GM23338 (cell line): ENCODE measurements at regions not wholly inside any gene's neighbourhood (a gene's known extent, or its start where the extent isn't known, plus 50 kb on each side); places are given as distances from the start of the nearest gene placed in this dataset.
A peak's percentile ranks its signal among the peaks of the same experiment; 100 is the strongest.

Experiments used
- ATAC-seq: fragments of 200-7000 bp; cut with Tn5 transposase; 3 replicates; pipeline ENCODE4 v1.9.1; 2020
- DNase-seq: peaks from one replicate; pipeline ENCODE4 v3.0.0-alpha.2; 2015; ENCODE audit warnings: low spot score
- H2AFZ ChIP-seq: fragments of 200-600 bp; sonication (generic); 2 replicates; pipeline ENCODE4 v1.8.0; 2016; ENCODE audit warnings: antibody characterized with exemption, mild to moderate bottlenecking, moderate library complexity
- H3F3A ChIP-seq: fragments of 200-600 bp; sonication (generic); replicated peaks from 2 replicates; pipeline ENCODE4 v1.8.0; 2017; ENCODE audit warnings: antibody characterized with exemption, mixed run types, low read depth
- H3K27ac ChIP-seq: fragments of 200-600 bp; sonication (generic); 2 replicates; pipeline ENCODE4 v1.6.1; 2016; ENCODE audit warnings: low read depth
- H3K27me3 ChIP-seq: fragments of 200-600 bp; sonication (generic); 2 replicates; pipeline ENCODE4 v1.8.0; 2016; ENCODE audit warnings: mild to moderate bottlenecking, mixed run types, moderate library complexity; ENCODE audit not compliant: insufficient read depth
- H3K36me3 ChIP-seq: fragments of 200-600 bp; sonication (generic); 2 replicates; pipeline ENCODE4 v1.8.0; 2016; ENCODE audit warnings: mild to moderate bottlenecking; ENCODE audit not compliant: insufficient read depth
- H3K4me1 ChIP-seq: fragments of 200-600 bp; sonication (generic); 2 replicates; pipeline ENCODE4 v1.8.0; 2016; ENCODE audit warnings: mild to moderate bottlenecking, moderate library complexity; ENCODE audit not compliant: insufficient read depth
- H3K4me2 ChIP-seq: fragments of 200-600 bp; sonication (generic); 2 replicates; pipeline ENCODE4 v1.7.1; 2017; ENCODE audit warnings: mixed run types
- H3K4me3 ChIP-seq: fragments of 200-600 bp; sonication (generic); 2 replicates; pipeline ENCODE4 v1.6.1; 2016; ENCODE audit warnings: mixed run types
- H3K79me2 ChIP-seq: fragments of 200-600 bp; sonication (generic); replicated peaks from 2 replicates; pipeline ENCODE4 v1.8.0; 2017; ENCODE audit warnings: mild to moderate bottlenecking; ENCODE audit not compliant: insufficient read depth
- H3K9me2 ChIP-seq: fragments of 200-600 bp; sonication (generic); 2 replicates; pipeline ENCODE4 v1.8.0; 2017; ENCODE audit not compliant: insufficient read depth
- H4K20me1 ChIP-seq: fragments of 200-600 bp; sonication (generic); replicated peaks from 2 replicates; pipeline ENCODE4 v1.8.0; 2017; ENCODE audit warnings: mild to moderate bottlenecking; ENCODE audit not compliant: insufficient read depth
- H3K27ac Mint-ChIP-seq: 2 replicates; pipeline ENCODE4 v1.8.0; 2020; ENCODE audit warnings: inconsistent platforms, mild to moderate bottlenecking, moderate library complexity, mixed read lengths
- H3K27me3 Mint-ChIP-seq: 3 replicates; pipeline ENCODE4 v1.8.0; 2022; ENCODE audit warnings: low read depth, mild to moderate bottlenecking, moderate library complexity, mixed read lengths, inconsistent platforms; ENCODE audit not compliant: insufficient read depth, poor library complexity
- H3K36me3 Mint-ChIP-seq: 3 replicates; pipeline ENCODE4 v1.8.0; 2021; ENCODE audit warnings: low read depth, mild to moderate bottlenecking, inconsistent platforms, moderate library complexity, mixed read lengths
- H3K4me1 Mint-ChIP-seq: 3 replicates; pipeline ENCODE4 v1.8.0; 2020; ENCODE audit warnings: mild to moderate bottlenecking, inconsistent platforms, mixed read lengths
- H3K4me3 Mint-ChIP-seq: 3 replicates; pipeline ENCODE4 v1.8.0; 2021; ENCODE audit warnings: moderate library complexity, mild to moderate bottlenecking, inconsistent platforms, mixed read lengths
- H3K9me3 Mint-ChIP-seq: 3 replicates; pipeline ENCODE4 v1.8.0; 2020; ENCODE audit warnings: moderate library complexity, mild to moderate bottlenecking, inconsistent platforms, mixed read lengths
- ETS1 ChIP-seq: IDR thresholded peaks from 2 replicates; pipeline ENCODE4 v1.6.1; 2016; ENCODE audit warnings: antibody characterized with exemption
- EZH2 ChIP-seq: fragments of 200-600 bp; sonication (generic); IDR thresholded peaks from one replicate; pipeline ENCODE4 v1.8.0; 2017; ENCODE audit warnings: antibody characterized with exemption, mild to moderate bottlenecking, low read depth; ENCODE audit not compliant: unreplicated experiment
- EZH2phosphoT487 ChIP-seq: fragments of 200-600 bp; sonication (generic); IDR thresholded peaks from one replicate; pipeline ENCODE4 v1.8.1; 2018; ENCODE audit warnings: antibody characterized with exemption; ENCODE audit not compliant: unreplicated experiment
- JUNB ChIP-seq: IDR thresholded peaks from one replicate; pipeline ENCODE4 v1.6.1; 2016; ENCODE audit warnings: antibody characterized with exemption; ENCODE audit not compliant: unreplicated experiment
- NANOG ChIP-seq: IDR thresholded peaks from 2 replicates; pipeline ENCODE4 v1.6.1; 2016; ENCODE audit warnings: antibody characterized with exemption, borderline replicate concordance
- POLR2AphosphoS5 ChIP-seq: IDR thresholded peaks from 2 replicates; pipeline ENCODE4 v1.6.1; 2016; ENCODE audit warnings: antibody characterized with exemption, low read depth
- STAT1 ChIP-seq: IDR thresholded peaks from one replicate; pipeline ENCODE4 v1.6.1; 2016; ENCODE audit warnings: antibody characterized with exemption; ENCODE audit not compliant: unreplicated experiment
- ZNF114 ChIP-seq: fragments of 250-450 bp; sonication (Bioruptor Pico); IDR thresholded peaks from 2 replicates; pipeline ENCODE4 v1.5.0; 2020; ENCODE audit warnings: mild to moderate bottlenecking, moderate library complexity
- ZNF331 ChIP-seq: fragments of 250-450 bp; sonication (Bioruptor Pico); IDR thresholded peaks from 2 replicates; pipeline ENCODE4 v1.5.0; 2020; ENCODE audit warnings: low read depth, mild to moderate bottlenecking, moderate library complexity
- TF ChIP-seq, protein P1 (sequence below), 2 experiments: fragments of 200-600 bp in 1 of 2; sonication (generic) in 1 of 2; conservative IDR thresholded peaks; 2 replicates each; pipeline versions ENCODE4 v1.5.1 to v1.6.1; 2016 to 2017; ENCODE audit warnings: antibody characterized with exemption in 2 of 2, low read depth in 2 of 2, mild to moderate bottlenecking in 2 of 2, moderate library complexity in 1 of 2
- TF ChIP-seq, protein P2 (sequence below): fragments of 250-450 bp; sonication (Bioruptor Pico); IDR thresholded peaks from 2 replicates; pipeline ENCODE4 v1.5.0; 2020; ENCODE audit warnings: mild to moderate bottlenecking, moderate library complexity
- TF ChIP-seq, protein P3 (sequence below): IDR thresholded peaks from one replicate; pipeline ENCODE4 v1.6.1; 2018; ENCODE audit warnings: antibody characterized with exemption; ENCODE audit not compliant: unreplicated experiment

DNA sequence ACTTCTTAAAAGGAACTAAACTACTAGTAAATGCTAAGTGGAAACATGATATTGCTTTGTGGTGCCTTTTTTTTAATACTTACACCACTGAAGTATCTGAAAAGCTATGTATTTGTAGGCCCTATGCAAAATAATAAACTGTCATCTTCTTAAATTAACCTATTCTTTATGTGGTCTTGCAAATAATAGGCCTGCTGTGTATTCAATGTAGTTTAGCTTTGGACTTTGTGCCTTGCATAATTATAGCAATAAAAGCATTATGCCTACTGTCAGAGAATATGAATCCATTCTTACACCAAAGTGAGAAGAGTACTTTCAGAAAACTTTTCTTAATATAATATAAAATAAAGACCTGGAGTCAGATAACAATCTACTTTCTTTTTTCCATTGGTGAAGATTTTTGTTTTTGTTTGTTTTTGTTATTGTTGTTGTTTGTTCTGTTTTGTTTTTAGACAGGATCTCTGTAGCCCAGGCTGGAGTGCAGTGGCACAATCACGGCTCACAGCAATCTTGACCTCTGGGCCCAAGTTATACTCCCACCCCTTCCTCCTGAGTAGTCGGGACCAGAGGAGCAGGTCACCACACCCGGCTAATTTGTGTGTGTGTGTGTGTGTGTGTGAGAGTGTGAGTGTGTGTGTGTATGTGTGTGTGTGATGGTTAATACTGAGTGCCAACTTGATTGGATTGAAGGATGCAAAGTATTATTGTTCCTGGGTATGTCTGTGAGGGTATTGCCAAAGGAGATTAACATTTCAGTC lies 213.8 kb downstream of the SLC6A15 start:
- Histone ChIP-seq H3K4me2 (no peak overlapping the region), H3K36me3 (no peaks in the 10 kb centered on the region), H3K27me3 (no peaks in the 10 kb centered on the region), H2AFZ (no peak overlapping the region), H3F3A (no peaks in the 10 kb centered on the region), H3K79me2 (no peaks in the 10 kb centered on the region), H3K4me1 (peaks cover 32% of the 10 kb centered on the region), H3K27ac (no peak overlapping the region), H3K9me2 (no peaks in the 10 kb centered on the region), H3K4me3 (no peak overlapping the region), H4K20me1 (no peaks in the 10 kb centered on the region)
- H3K27me3 Mint-ChIP-seq = no peaks in the 10 kb centered on the region
- peaks cover 42% of the 10 kb centered on the region for H3K4me1 Mint-ChIP-seq
- ATAC-seq (no peak; the same call in 2 of the 3 replicates), DNase-seq (no peak)
- TF ChIP-seq NANOG = no peak
- no peak for TF ChIP-seq EZH2phosphoT487
- TF ChIP-seq, protein P1, sequence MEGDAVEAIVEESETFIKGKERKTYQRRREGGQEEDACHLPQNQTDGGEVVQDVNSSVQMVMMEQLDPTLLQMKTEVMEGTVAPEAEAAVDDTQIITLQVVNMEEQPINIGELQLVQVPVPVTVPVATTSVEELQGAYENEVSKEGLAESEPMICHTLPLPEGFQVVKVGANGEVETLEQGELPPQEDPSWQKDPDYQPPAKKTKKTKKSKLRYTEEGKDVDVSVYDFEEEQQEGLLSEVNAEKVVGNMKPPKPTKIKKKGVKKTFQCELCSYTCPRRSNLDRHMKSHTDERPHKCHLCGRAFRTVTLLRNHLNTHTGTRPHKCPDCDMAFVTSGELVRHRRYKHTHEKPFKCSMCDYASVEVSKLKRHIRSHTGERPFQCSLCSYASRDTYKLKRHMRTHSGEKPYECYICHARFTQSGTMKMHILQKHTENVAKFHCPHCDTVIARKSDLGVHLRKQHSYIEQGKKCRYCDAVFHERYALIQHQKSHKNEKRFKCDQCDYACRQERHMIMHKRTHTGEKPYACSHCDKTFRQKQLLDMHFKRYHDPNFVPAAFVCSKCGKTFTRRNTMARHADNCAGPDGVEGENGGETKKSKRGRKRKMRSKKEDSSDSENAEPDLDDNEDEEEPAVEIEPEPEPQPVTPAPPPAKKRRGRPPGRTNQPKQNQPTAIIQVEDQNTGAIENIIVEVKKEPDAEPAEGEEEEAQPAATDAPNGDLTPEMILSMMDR (conservative IDR thresholded peaks at IDR 0.05; ENCODE audit: low read depth in 2 of 2) = no peak
- TF ChIP-seq STAT1 = no peak
- TF ChIP-seq, protein P2, sequence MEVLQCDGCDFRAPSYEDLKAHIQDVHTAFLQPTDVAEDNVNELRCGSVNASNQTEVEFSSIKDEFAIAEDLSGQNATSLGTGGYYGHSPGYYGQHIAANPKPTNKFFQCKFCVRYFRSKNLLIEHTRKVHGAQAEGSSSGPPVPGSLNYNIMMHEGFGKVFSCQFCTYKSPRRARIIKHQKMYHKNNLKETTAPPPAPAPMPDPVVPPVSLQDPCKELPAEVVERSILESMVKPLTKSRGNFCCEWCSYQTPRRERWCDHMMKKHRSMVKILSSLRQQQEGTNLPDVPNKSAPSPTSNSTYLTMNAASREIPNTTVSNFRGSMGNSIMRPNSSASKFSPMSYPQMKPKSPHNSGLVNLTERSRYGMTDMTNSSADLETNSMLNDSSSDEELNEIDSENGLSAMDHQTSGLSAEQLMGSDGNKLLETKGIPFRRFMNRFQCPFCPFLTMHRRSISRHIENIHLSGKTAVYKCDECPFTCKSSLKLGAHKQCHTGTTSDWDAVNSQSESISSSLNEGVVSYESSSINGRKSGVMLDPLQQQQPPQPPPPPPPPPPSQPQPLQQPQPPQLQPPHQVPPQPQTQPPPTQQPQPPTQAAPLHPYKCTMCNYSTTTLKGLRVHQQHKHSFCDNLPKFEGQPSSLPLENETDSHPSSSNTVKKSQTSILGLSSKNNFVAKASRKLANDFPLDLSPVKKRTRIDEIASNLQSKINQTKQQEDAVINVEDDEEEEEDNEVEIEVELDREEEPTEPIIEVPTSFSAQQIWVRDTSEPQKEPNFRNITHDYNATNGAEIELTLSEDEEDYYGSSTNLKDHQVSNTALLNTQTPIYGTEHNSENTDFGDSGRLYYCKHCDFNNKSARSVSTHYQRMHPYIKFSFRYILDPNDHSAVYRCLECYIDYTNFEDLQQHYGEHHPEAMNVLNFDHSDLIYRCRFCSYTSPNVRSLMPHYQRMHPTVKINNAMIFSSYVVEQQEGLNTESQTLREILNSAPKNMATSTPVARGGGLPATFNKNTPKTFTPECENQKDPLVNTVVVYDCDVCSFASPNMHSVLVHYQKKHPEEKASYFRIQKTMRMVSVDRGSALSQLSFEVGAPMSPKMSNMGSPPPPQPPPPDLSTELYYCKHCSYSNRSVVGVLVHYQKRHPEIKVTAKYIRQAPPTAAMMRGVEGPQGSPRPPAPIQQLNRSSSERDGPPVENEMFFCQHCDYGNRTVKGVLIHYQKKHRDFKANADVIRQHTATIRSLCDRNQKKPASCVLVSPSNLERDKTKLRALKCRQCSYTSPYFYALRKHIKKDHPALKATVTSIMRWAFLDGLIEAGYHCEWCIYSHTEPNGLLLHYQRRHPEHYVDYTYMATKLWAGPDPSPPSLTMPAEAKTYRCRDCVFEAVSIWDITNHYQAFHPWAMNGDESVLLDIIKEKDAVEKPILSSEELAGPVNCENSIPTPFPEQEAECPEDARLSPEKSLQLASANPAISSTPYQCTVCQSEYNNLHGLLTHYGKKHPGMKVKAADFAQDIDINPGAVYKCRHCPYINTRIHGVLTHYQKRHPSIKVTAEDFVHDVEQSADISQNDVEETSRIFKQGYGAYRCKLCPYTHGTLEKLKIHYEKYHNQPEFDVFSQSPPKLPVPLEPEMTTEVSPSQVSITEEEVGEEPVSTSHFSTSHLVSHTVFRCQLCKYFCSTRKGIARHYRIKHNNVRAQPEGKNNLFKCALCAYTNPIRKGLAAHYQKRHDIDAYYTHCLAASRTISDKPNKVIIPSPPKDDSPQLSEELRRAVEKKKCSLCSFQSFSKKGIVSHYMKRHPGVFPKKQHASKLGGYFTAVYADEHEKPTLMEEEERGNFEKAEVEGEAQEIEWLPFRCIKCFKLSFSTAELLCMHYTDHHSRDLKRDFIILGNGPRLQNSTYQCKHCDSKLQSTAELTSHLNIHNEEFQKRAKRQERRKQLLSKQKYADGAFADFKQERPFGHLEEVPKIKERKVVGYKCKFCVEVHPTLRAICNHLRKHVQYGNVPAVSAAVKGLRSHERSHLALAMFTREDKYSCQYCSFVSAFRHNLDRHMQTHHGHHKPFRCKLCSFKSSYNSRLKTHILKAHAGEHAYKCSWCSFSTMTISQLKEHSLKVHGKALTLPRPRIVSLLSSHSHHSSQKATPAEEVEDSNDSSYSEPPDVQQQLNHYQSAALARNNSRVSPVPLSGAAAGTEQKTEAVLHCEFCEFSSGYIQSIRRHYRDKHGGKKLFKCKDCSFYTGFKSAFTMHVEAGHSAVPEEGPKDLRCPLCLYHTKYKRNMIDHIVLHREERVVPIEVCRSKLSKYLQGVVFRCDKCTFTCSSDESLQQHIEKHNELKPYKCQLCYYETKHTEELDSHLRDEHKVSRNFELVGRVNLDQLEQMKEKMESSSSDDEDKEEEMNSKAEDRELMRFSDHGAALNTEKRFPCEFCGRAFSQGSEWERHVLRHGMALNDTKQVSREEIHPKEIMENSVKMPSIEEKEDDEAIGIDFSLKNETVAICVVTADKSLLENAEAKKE = no peak
- TF ChIP-seq, protein P3, sequence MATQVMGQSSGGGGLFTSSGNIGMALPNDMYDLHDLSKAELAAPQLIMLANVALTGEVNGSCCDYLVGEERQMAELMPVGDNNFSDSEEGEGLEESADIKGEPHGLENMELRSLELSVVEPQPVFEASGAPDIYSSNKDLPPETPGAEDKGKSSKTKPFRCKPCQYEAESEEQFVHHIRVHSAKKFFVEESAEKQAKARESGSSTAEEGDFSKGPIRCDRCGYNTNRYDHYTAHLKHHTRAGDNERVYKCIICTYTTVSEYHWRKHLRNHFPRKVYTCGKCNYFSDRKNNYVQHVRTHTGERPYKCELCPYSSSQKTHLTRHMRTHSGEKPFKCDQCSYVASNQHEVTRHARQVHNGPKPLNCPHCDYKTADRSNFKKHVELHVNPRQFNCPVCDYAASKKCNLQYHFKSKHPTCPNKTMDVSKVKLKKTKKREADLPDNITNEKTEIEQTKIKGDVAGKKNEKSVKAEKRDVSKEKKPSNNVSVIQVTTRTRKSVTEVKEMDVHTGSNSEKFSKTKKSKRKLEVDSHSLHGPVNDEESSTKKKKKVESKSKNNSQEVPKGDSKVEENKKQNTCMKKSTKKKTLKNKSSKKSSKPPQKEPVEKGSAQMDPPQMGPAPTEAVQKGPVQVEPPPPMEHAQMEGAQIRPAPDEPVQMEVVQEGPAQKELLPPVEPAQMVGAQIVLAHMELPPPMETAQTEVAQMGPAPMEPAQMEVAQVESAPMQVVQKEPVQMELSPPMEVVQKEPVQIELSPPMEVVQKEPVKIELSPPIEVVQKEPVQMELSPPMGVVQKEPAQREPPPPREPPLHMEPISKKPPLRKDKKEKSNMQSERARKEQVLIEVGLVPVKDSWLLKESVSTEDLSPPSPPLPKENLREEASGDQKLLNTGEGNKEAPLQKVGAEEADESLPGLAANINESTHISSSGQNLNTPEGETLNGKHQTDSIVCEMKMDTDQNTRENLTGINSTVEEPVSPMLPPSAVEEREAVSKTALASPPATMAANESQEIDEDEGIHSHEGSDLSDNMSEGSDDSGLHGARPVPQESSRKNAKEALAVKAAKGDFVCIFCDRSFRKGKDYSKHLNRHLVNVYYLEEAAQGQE = no peak
- TF ChIP-seq ZNF114 (CRISPR knock-in tag) = no peak
- TF ChIP-seq POLR2AphosphoS5 = no peak
- TF ChIP-seq JUNB = no peak
- no peak for TF ChIP-seq ZNF331 (CRISPR knock-in tag)
- no peak for TF ChIP-seq ETS1
- TF ChIP-seq EZH2 = no peak
- H3K36me3 Mint-ChIP-seq = no peaks in the 10 kb centered on the region
- no peaks in the 10 kb centered on the region for H3K9me3 Mint-ChIP-seq
- peak overlapping the region; percentile 35; the same call in 1 of the 2 replicates for H3K27ac Mint-ChIP-seq
- H3K4me3 Mint-ChIP-seq = no peak overlapping the region
